Transverse colon (tissue), 4 donors: ENCODE measurements at regions not wholly inside any gene's neighbourhood (a gene's known extent, or its start where the extent isn't known, plus 50 kb on each side); places are given as distances from the start of the nearest gene placed in this dataset.

ENCODE experiments used
- CTCF ChIP-seq, 5 experiments: fragments of 200-600 bp in 3 of 5; fragments of 450-650 bp in 2 of 5; sonication (generic) in 3 of 5; IDR thresholded peaks; 1 replicate in 2 of 5; 2 replicates in 3 of 5; pipeline ENCODE4 v1.5.1; 2016 to 2017; ENCODE audit warnings: antibody characterized with exemption in 5 of 5, inconsistent platforms in 3 of 5, mild to moderate bottlenecking in 2 of 5, moderate library complexity in 1 of 5
- POLR2A ChIP-seq: fragments of 450-650 bp; IDR thresholded peaks from one replicate; pipeline ENCODE4 v1.6.1; 2016; ENCODE audit warnings: antibody characterized with exemption, mild to moderate bottlenecking, moderate library complexity
- POLR2AphosphoS5 ChIP-seq, 3 donors: sonication (generic); formaldehyde crosslinking; IDR thresholded peaks; one replicate each; pipeline ENCODE4 v1.6.1; 2016; ENCODE audit warnings: antibody characterized with exemption in 3 of 3

GRCh38 chr12:77153706-77154105 is 88.3 kb upstream of the E2F7 start:
- TF ChIP-seq CTCF (IDR thresholded peaks at IDR 0.05): no peak
- TF ChIP-seq POLR2AphosphoS5 (IDR thresholded peaks at IDR 0.05): no peak
- no peak for TF ChIP-seq POLR2A
